Ectodermal cell (in vitro differentiated cells): ENCODE measurements at regions not wholly inside any gene's neighbourhood (a gene's known extent, or its start where the extent isn't known, plus 50 kb on each side); places are given as distances from the start of the nearest gene placed in this dataset.

Source experiments
- H3K27ac ChIP-seq: 2 replicates; pipeline ENCODE4 v1.7.0; 2013; ENCODE audit warnings: mild to moderate bottlenecking, low read depth, low read length; ENCODE audit not compliant: insufficient read depth, poor library complexity, severe bottlenecking
- H3K27me3 ChIP-seq: 2 replicates; pipeline ENCODE4 v1.7.0; 2013; ENCODE audit warnings: mild to moderate bottlenecking, low read length; ENCODE audit not compliant: insufficient read depth, control insufficient read depth, poor library complexity, severe bottlenecking
- H3K36me3 ChIP-seq: one replicate; pipeline ENCODE4 v1.7.0; 2013; ENCODE audit warnings: low read length; ENCODE audit not compliant: control insufficient read depth, insufficient read depth
- H3K4me1 ChIP-seq: one replicate; pipeline ENCODE4 v1.7.0; 2013; ENCODE audit warnings: low read length; ENCODE audit not compliant: control insufficient read depth, insufficient read depth
- H3K4me3 ChIP-seq: 2 replicates; pipeline ENCODE4 v1.7.0; 2013; ENCODE audit warnings: low read depth, low read length, control low read depth; ENCODE audit not compliant: insufficient read depth
- H3K9me3 ChIP-seq: 2 replicates; pipeline ENCODE4 v1.7.0; 2013; ENCODE audit warnings: mild to moderate bottlenecking, low read length, moderate library complexity; ENCODE audit not compliant: control insufficient read depth
- WGBS, 2 experiments: methylation state at CpG; one replicate each; pipeline ENCODE4 v1.1.7; 2013; ENCODE audit warnings: missing lambda C conversion rate in 2 of 2; 5-methylcytosine and 5-hydroxymethylcytosine counted together

DNA sequence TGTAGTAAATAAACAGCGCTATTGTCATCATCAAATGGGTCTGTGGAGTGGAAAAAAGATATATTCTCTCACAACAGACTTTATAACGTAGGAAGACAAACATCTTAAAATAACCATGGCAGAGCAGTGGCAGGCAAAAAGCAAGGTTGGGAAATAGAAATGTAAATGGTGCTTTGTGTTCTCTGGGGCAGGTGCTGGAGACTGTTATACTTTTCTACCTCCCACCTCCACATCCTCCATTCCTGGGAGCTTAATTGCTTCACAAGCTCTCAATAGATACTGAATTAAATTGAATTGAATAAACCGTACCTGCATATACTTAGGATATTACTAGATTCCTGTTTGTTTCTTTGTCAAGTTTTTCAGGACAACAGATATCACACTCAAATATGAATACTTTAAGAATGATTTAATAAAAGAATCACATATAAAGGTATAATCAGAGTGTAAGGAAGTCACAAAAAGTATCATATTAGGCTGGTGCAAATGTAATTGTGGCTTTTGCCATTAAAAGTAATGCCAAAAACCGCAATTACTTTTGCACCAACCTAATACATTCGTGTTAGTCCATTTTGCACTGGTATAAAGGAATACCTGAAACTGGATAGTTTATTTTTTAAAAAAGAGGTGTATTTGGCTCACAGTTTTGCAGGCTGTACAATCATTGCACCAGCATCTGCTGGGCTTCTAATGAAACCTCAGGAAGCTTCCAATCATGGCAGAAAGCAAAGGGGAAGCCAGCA lies 367.3 kb downstream of the GRIA2 start:
- H3K4me3 ChIP-seq: no peak overlapping the region
- H3K4me1 ChIP-seq: no peaks in the 10 kb centered on the region
- H3K27me3 ChIP-seq: no peaks in the 10 kb centered on the region
- no peak overlapping the region for H3K27ac ChIP-seq
- H3K36me3 ChIP-seq: no peaks in the 10 kb centered on the region
- no peaks in the 10 kb centered on the region for H3K9me3 ChIP-seq
- WGBS, 2 experiments: 100% methylated on average over 4 of the region's 5 CpGs; no CpG with 5 or more reads in 1 of the 2 experiments

DNA sequence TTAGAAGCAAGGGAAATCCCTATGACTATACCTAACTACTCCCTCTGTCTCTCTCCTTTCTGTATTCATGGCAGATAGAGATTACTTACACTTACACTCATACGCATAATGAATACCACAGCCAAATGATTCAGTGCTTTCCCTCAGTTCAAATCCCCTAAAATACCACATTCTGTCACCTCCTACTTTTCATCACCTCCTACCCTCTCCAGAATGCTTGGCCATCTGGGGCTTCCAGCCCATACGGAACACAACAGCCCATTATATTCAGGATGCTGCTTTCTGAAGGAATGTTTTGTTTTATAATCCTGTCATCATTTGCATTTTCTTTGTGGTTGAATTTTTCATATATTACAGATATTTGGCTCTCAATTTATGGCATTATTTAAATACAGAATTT lies 361.6 kb downstream of the GRIA2 start:
- Histone ChIP-seq H3K27ac (no peak overlapping the region), H3K9me3 (no peaks in the 10 kb centered on the region), H3K4me1 (no peaks in the 10 kb centered on the region), H3K4me3 (no peak overlapping the region), H3K36me3 (no peaks in the 10 kb centered on the region), H3K27me3 (no peaks in the 10 kb centered on the region)
- WGBS, 2 experiments: 100% methylated on average over 2 of the region's 2 CpGs

- Histone ChIP-seq H3K27ac (no peak overlapping the region), H3K27me3 (no peaks in the 10 kb centered on the region), H3K4me3 (no peak overlapping the region), H3K36me3 (no peaks in the 10 kb centered on the region), H3K4me1 (no peaks in the 10 kb centered on the region), H3K9me3 (no peaks in the 10 kb centered on the region)
- 86 to 87% methylated on average over 3 to 4 of the region's 4 CpGs for WGBS, 2 experiments
These were observed 356.2 kb downstream of the GRIA2 start for GRCh38 chr4:157576671-157577217.

GRCh38 chr4:157575339-157575738 lies 354.8 kb downstream of the GRIA2 start:
- Histone ChIP-seq H3K27me3 (no peaks in the 10 kb centered on the region), H3K4me3 (no peak overlapping the region), H3K27ac (no peak overlapping the region), H3K36me3 (no peaks in the 10 kb centered on the region), H3K9me3 (no peaks in the 10 kb centered on the region), H3K4me1 (no peaks in the 10 kb centered on the region)
- WGBS, 2 experiments: 95 to 97% methylated on average over 8 of the region's 8 CpGs

DNA sequence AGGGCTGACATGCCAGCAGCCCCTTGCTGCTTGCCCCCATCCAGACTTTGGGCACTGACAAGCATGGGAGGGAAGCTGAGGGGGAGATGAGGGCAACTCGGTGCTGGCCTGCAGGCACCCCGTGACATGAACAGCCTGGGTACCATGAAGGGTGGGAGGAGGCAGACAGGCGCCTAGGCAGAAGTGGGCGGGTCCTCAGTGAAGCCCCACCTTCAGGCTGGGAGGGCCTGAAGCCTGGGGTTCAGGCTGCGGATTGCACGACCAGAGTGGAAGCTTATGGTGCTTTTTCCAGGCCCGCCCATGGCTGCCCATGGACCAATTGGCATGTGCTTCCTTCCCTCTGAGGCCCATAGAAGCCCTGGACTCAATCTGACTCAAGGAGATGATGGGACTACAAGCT lies 354.1 kb downstream of the GRIA2 start:
- no peaks in the 10 kb centered on the region for H3K36me3 ChIP-seq
- no peaks in the 10 kb centered on the region for H3K27me3 ChIP-seq
- H3K27ac ChIP-seq: no peak overlapping the region
- H3K9me3 ChIP-seq: no peaks in the 10 kb centered on the region
- no peak overlapping the region for H3K4me3 ChIP-seq
- H3K4me1 ChIP-seq: no peaks in the 10 kb centered on the region
- 94 to 98% methylated on average over 7 of the region's 7 CpGs for WGBS, 2 experiments

DNA sequence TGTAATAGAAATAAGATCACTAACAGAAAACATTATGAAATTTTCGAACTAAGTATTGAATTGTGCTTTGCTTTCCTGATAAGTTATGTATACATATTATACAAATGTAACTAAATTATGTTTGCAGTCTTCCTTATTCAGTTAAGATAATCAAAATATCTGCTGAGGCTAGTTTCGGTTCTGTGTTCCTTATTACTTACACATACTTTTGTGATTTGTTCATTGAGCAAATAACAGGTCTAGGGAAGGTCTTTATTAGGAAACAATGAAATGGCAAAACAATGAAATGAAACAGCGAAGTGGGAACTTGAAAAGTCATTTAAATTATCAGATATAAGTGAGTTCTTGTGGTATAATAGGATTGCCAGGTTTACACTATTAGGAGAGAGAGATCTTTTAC lies 352.4 kb downstream of the GRIA2 start:
- Histone ChIP-seq H3K27me3 (no peaks in the 10 kb centered on the region), H3K9me3 (no peaks in the 10 kb centered on the region), H3K36me3 (no peaks in the 10 kb centered on the region), H3K4me1 (no peaks in the 10 kb centered on the region), H3K4me3 (no peak overlapping the region), H3K27ac (no peak overlapping the region)
- WGBS, 2 experiments: 79 to 94% methylated on average over 1 to 2 of the region's 3 CpGs

- Histone ChIP-seq H3K4me1 (no peaks in the 10 kb centered on the region), H3K27me3 (no peaks in the 10 kb centered on the region), H3K36me3 (no peaks in the 10 kb centered on the region), H3K9me3 (no peaks in the 10 kb centered on the region), H3K27ac (no peak overlapping the region), H3K4me3 (no peak overlapping the region)
- WGBS, 2 experiments: 91% methylated on average over 1 of the region's 2 CpGs; no CpG with 5 or more reads in 1 of the 2 experiments
These were observed 351.8 kb downstream of the GRIA2 start for GRCh38 chr4:157572284-157572683.

DNA sequence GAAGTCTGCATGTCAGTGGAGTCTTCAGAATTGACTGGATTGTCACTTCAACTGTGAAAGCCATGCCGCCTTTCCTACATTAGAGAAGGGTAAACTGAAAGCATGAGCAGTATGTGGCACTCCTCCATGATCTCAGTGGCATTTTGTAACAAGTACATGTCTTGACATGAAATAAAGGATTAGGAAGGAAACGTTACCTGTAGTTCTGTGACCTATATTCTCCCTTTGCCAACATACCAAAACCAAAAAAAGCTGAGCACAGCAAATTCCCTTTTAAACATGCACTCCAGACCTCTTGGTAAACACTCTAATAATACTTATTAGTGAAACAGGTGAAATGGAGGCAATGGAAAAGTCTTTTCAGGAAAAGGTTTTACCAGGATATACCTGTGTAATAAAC lies 344.2 kb downstream of the GRIA2 start:
- no peaks in the 10 kb centered on the region for H3K36me3 ChIP-seq
- 90 to 99% methylated on average over 1 to 2 of the region's 2 CpGs for WGBS, 2 experiments
- H3K27ac ChIP-seq: no peak overlapping the region
- H3K4me1 ChIP-seq: no peaks in the 10 kb centered on the region
- no peaks in the 10 kb centered on the region for H3K27me3 ChIP-seq
- H3K9me3 ChIP-seq: no peaks in the 10 kb centered on the region
- H3K4me3 ChIP-seq: no peak overlapping the region

- WGBS, 2 experiments: 100% methylated on average over 2 of the region's 2 CpGs; no CpG with 5 or more reads in 1 of the 2 experiments
- H3K4me3 ChIP-seq: no peak overlapping the region
- H3K27me3 ChIP-seq: no peaks in the 10 kb centered on the region
- no peaks in the 10 kb centered on the region for H3K4me1 ChIP-seq
- no peaks in the 10 kb centered on the region for H3K9me3 ChIP-seq
- H3K27ac ChIP-seq: no peak overlapping the region
- H3K36me3 ChIP-seq: no peaks in the 10 kb centered on the region
These were observed 343.7 kb downstream of the GRIA2 start for GRCh38 chr4:157564218-157564617.

- Histone ChIP-seq H3K9me3 (no peaks in the 10 kb centered on the region), H3K27me3 (no peaks in the 10 kb centered on the region), H3K36me3 (no peaks in the 10 kb centered on the region), H3K4me1 (peaks cover 8% of the 10 kb centered on the region), H3K4me3 (no peak overlapping the region), H3K27ac (no peak overlapping the region)
- 66 to 74% methylated on average over 2 of the region's 2 CpGs for WGBS, 2 experiments
These were observed 337.5 kb downstream of the GRIA2 start for GRCh38 chr4:157558016-157558415.
